ENCODE measurements at regions not wholly inside any gene's neighbourhood (a gene's known extent, or its start where the extent isn't known, plus 50 kb on each side); places are given as distances from the start of the nearest gene placed in this dataset.

GRCh38 chr9:6153425-6153824 lies 62.2 kb upstream of the IL33 start:
- no peak for TF ChIP-seq CTCF (IDR thresholded peaks at IDR 0.05; ENCODE audit: control extremely low read depth in 1 of 3, insufficient read depth in 1 of 3, low read depth in 1 of 3, low read length in 3 of 3)
- TF ChIP-seq POLR2A (IDR thresholded peaks at IDR 0.05; ENCODE audit: control extremely low read depth in 1 of 2, low read depth in 2 of 2, low read length in 2 of 2) = no peak
- no peak for TF ChIP-seq POLR2AphosphoS5 (IDR thresholded peaks at IDR 0.05; ENCODE audit: low read depth, low read length)
- no peak for TF ChIP-seq ZNF274 (IDR thresholded peaks at IDR 0.05; ENCODE audit: borderline replicate concordance, extremely low read depth, low read length)
- no peak for TF ChIP-seq SP1 (IDR thresholded peaks at IDR 0.05; ENCODE audit: low read depth, low read length)

All from H1 (cell line).